Motor neuron (in vitro differentiated cells): ENCODE measurements at regions not wholly inside any gene's neighbourhood (a gene's known extent, or its start where the extent isn't known, plus 50 kb on each side); places are given as distances from the start of the nearest gene placed in this dataset.

ENCODE experiments used
- ATAC-seq, 8 experiments: fragments of 200-7000 bp; cut with Tn5 transposase; replicated peaks in 6 of 8; 2 replicates each; pipeline ENCODE4 v1.8.0; 2021; ENCODE audit warnings: mild to moderate bottlenecking in 8 of 8, moderate library complexity in 8 of 8
- H3K27ac ChIP-seq, 2 donors: fragments of 250-450 bp; sonication (Bioruptor Pico); 2 replicates each; pipeline ENCODE4 v1.9.0; 2021; ENCODE audit warnings: antibody characterized with exemption in 2 of 2, mild to moderate bottlenecking in 2 of 2, moderate library complexity in 1 of 2
- H3K4me1 ChIP-seq, 2 donors: fragments of 250-450 bp; sonication (Bioruptor Pico); replicated peaks in 1 of 2; 2 replicates each; pipeline ENCODE4 v1.6.1; 2021; ENCODE audit warnings: antibody characterized with exemption in 2 of 2, mild to moderate bottlenecking in 2 of 2, moderate library complexity in 1 of 2
- H3K4me3 ChIP-seq, 5 donors: fragments of 250-450 bp; sonication (Bioruptor Pico); 2 replicates each; pipeline ENCODE4 v1.9.0; 2021; ENCODE audit warnings: antibody characterized with exemption in 5 of 5, mild to moderate bottlenecking in 5 of 5, moderate library complexity in 4 of 5
- WGBS, 10 experiments: fragments of 450-650 bp; shearing (Covaris generic); methylation state at CpG; one replicate each; pipeline ENCODE4 v1.0.0; 2022; 5-methylcytosine and 5-hydroxymethylcytosine counted together
- in situ Hi-C, 9 experiments: fragments of 400-800 bp; cut with MboI; loops; one replicate each; pipeline ENCODE4 v1.15.0; 2021; ENCODE audit warnings: low sequenced_read_pairs in 9 of 9, low pct_unique_long_range_greater_than_20kb in 2 of 9; ENCODE audit not compliant: unreplicated experiment in 9 of 9

DNA sequence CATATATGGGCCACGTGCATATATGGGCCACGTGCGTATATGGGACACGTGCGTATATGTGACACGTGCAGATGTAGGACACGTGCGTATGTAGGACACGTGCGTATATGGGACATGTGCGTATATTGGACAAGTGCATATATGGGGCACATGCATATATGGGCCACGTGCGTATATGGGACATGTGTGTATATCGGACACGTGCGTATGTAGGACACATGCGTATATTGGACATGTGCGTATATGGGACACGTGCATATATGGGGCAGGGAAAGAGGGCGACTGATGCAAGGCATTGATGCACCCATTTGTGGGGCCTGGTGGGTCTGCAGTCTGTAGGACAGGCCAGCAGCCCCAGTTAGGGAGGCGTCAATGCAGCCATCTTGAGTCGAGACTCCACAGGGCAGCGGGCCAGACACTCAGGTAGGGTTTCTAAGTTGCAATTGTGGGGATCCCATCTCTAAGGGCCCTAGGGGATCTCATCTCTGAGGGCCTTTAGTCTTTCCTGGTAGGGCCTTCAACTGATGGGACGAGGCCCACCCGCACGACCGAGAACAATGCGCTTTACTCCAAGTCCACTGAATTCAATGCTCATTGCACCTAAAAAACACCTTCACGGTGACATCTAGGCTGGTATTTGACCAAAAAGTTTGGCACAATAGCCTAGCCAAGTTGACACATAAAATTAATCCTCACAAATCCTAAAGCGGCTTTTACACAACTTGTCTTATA is 92.3 kb upstream of the ZNF516 start:
- Histone ChIP-seq H3K4me3 (no peak overlapping the region), H3K4me1 (peaks cover 13 to 16% of the 10 kb centered on the region in 2 donors), H3K27ac (no peak overlapping the region)
- WGBS, 10 experiments = 90 to 97% (median 93%) methylated on average over 2 to 21 of the region's 30 CpGs
- in situ Hi-C loops = no loop called here
- ATAC-seq = no peak

DNA sequence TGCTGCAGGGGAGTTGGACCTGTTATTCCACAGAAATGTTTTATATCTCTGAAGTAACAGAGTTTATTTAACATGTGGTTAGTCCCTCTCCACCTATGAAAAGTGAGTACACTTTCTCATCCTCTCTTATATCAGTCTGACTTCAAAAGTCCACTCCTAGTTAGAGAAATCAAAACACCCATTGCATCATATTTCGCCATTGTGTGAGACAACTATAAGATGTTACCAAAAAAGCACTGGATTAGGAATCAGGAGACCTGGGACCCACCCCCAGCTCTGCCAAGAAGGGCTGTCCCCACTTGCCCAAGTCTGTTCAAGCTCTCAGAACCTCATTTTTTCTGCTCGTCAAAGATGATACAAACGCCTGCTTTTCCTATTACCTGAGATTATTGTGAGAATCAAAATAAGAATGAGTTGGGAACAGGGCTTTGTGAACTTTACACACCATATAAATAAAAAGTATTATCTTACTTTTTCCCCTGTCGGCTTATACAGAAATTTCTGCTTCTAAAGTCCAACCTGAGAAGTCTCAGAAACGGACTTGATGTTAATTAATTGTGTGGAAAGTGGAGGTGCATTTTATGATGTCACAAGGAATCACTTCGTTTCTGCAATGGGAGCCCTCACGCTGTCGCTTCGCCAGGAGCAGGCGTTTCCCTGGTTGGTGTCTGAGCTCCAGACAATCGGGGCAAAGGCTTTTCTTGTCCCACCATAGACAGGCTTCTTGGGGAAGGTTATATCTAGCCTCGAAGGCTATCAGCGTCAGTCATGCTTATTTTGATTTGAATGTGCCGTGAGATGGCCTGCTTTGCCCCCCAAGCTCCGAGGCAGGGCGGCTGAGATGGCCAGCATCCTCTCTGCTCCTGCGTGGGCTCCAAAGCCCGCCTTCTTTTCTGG is 89.6 kb upstream of the ZNF516 start:
- no peak overlapping the region for H3K4me3 ChIP-seq
- WGBS, 10 experiments = 14 to 100% (median 77%) methylated on average over 1 to 16 of the region's 18 CpGs
- H3K4me1 ChIP-seq = peaks cover 13 to 14% of the 10 kb centered on the region in 2 donors
- no peak overlapping the region for H3K27ac ChIP-seq
- no peak for ATAC-seq
- in situ Hi-C loops = no loop called here

DNA sequence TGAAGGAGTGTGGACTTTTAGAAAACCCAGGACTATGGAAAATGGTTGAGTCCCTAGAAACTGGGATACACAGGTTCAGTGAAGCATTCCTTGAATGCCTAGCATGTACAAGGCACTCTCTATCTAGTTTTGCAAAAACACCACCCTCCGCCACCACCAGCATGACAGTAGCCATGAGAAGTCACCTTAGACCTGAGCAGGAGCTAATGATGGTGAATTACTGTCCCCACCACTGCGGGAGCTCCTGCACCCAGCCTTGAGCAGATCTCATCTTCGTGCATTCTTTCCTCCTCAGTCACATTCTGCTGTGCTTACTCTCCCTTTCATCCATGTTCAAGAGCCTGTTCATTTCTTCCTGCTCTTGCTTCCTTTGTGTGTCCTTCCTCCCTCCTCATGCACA is 86.2 kb upstream of the ZNF516 start:
- no peak for ATAC-seq
- in situ Hi-C loops = no loop called here
- H3K27ac ChIP-seq = no peak overlapping the region
- WGBS, 10 experiments = 40 to 100% (median 82%) methylated on average over 1 to 2 of the region's 3 CpGs; no CpG with 5 or more reads in 1 of the 10 experiments
- no peak overlapping the region for H3K4me3 ChIP-seq
- no peaks in the 10 kb centered on the region for H3K4me1 ChIP-seq

DNA sequence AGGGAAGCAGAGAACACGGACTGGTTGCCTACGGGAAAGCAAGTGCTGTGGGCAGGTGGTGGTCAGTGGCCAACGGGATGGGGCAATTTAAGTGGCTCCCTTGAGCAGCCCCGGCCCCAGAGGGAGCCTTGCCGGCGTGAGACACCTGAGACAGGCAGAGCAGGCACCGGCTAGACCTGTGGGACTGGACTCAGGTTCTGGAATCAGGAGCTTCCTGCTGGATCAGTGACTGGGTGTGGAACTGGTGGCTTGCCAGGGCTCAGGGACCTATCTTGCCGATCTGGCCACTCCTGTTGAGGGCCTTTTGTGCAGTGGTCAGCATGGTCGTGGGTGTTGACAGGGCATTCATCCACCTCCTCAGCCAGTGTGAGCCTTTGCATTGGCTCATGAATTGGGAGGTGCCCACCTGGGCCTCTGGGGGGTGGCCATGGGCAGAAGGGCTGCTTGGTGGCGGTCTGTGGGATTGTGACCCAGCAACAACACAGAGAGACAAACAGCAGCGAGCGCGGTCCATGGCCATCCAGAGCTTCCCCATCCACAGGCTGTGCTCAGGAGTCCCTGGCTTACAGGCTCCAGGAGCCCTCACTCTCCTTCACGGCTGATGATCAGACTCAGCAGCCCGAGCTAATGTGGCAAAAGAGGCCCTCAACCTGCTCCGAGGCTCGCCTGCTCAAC is 85.4 kb upstream of the ZNF516 start:
- H3K27ac ChIP-seq = no peak overlapping the region
- H3K4me3 ChIP-seq = no peak overlapping the region
- H3K4me1 ChIP-seq = no peaks in the 10 kb centered on the region
- WGBS, 10 experiments = 75 to 100% (median 88%) methylated on average over 2 to 9 of the region's 17 CpGs; no CpG with 5 or more reads in 4 of the 10 experiments
- no peak for ATAC-seq
- in situ Hi-C loops = no loop called here

DNA sequence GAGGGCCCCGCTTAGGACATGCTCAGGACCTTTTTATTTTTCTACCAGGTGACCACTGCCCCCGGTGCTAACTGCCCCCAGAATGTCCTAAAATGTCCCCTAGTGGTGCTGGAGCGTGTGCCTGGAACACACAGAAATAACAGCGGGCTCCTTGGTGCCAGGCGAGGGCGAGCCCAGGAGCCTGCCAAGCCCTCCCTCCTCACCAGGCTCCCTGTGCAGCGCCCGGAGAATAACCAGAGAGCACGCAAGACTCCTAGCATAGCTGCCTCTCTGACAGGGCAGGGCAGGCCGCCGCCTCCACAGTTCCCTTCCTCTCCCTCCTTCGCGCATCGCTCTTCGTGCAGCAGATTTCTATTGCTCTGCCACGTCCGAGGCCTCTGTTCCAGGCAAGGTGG is 84.3 kb upstream of the ZNF516 start:
- in situ Hi-C loops = no loop called here
- H3K4me3 ChIP-seq = no peak overlapping the region
- no peaks in the 10 kb centered on the region for H3K4me1 ChIP-seq
- no peak overlapping the region for H3K27ac ChIP-seq
- 90 to 100% (median 98%) methylated on average over 1 to 6 of the region's 17 CpGs; no CpG with 5 or more reads in 6 of the 10 experiments for WGBS, 10 experiments
- ATAC-seq = no peak

DNA sequence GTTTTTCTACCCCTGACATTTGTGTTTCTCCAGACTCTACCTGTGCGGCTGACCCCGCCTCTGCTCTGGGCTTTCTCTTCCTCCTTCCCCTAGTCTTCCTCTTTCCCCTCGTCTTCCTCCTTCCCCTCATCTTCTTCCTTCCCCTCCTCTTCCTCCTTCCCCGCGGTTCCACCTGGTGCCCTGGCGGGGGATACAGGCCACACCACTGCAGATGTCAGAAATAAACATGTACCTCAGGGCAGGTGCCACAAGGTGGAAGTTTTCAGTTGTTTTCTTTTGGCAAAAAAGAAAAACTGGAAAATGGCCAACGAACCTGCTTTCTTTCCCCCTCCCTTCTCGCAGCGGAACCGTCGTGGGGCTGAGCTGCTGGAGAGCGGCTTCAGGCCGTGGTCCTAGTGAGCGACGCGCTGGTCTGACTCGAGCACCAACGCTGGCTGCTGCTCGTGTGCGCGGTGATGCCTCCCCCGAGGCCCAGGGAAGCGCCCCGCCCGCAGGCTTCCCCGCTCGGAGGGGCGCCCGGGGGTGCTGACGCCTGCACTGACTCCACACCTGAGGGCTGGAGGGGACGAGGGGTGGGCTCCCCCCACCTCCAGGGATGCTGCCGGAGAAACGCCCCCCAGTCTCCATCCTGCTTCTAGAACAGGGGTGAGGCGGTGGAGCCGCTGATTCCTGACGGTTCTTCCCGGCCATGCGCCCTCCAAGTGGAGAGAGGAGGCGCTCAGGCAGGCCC is 83.7 kb upstream of the ZNF516 start:
- Histone ChIP-seq H3K4me3 (no peak overlapping the region), H3K27ac (no peak overlapping the region), H3K4me1 (no peaks in the 10 kb centered on the region)
- ATAC-seq = peak in 2 of 8 experiments; percentile 22 to 25
- in situ Hi-C loops = no loop called here
- 40 to 100% (median 92%) methylated on average over 1 to 6 of the region's 39 CpGs; no CpG with 5 or more reads in 4 of the 10 experiments for WGBS, 10 experiments

DNA sequence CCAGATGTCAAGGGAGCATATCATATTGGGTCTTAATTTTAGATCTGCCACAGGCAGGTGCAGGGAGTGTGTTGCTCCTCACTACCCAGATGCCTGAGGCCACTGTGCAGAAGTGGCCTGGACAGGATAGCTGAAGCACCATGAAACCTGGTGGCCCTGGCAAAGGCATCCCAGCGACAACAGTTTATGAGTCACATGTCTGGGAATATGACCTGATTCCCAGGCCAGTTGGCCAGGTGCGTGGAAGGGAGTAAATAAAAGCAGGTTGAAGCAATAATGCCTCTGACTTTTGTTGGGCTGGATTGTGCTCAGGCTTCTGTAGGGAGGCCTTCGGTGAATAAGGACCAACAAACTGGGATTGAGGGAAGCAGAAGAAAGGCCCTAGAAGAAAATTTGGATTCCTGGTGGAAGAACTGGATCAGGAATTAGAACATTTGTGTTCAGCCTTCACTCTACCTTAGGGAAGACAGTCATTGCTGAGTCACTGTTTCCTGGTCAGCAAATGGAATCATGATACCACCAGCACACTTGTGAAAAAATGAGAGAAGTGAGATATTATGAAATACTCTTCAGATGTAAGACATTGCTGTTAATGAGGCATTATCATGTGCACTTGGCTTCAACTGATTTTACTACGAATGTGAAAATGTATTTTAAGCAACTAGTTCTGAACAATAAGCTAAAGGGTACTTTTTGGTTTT is 78.4 kb upstream of the ZNF516 start:
- Histone ChIP-seq H3K4me3 (no peak overlapping the region), H3K4me1 (peaks cover 0 to 4% of the 10 kb centered on the region in 2 donors), H3K27ac (no peak overlapping the region)
- 20 to 100% (median 85%) methylated on average over 1 to 4 of the region's 4 CpGs for WGBS, 10 experiments
- in situ Hi-C loops = no loop called here
- ATAC-seq = peak in 2 of 8 experiments; percentile 36 to 62

DNA sequence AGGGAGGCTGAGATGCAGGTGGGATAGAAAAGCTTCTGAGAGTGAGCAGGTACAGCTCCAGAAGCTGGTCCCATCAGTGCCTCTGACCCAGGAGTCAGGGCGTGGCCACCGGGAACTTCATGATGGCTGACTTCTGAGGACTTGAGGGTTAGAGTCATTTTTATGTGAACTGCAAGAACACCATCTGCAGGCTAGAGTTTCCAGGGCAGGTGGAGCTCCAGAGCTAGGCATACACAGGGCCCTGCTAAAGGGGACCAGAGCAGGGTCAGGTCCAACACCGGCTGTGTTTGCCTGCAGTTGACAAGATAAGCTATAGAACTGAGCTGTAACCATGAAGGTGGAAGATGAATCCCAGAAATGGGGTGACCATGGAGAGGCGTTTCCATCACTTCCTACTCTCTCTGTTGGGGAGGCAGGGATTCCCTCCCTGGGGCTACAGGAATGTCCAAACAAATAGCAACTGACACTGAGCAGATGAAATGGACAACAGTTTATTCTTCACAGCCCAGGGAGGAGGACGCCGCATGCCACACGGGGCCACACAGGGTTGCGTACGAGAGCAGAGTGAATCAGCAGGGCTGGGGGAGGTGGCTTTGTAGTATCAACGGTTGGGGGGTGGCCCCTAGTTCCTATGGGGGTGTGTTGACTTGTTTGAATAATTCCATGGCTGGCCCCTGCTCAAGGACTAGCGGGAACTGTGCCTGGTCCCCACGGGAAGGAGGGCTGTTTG is 77.6 kb upstream of the ZNF516 start:
- peak in 3 of 8 experiments; percentile 40 to 82 (median 51) for ATAC-seq
- Histone ChIP-seq H3K27ac (no peak overlapping the region), H3K4me1 (peaks cover 0 to 4% of the 10 kb centered on the region in 2 donors), H3K4me3 (no peak overlapping the region)
- 40 to 100% (median 92%) methylated on average over 1 to 4 of the region's 12 CpGs; no CpG with 5 or more reads in 3 of the 10 experiments for WGBS, 10 experiments
- in situ Hi-C loops = no loop called here

DNA sequence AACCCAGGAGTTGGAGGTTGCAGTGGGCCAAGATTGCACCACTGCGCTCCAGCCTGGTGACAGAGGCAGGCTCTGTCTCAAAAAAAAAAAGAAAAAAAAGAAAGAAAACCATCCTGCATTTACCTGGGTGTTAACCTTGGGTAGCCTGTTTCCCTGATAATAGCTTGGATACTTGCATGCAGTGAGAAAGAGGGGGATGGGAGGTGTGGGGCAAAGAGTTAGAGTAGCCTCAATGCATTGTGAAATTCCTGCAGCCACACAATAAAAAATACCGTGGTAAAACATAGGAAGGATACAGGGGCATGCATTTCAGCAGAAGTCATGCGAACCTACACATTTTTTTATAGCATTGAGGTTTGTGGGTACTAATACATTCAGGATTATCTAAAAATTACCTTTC is 76.6 kb upstream of the ZNF516 start:
- Histone ChIP-seq H3K27ac (no peak overlapping the region), H3K4me3 (no peak overlapping the region), H3K4me1 (peaks cover 0 to 4% of the 10 kb centered on the region in 2 donors)
- ATAC-seq = no peak
- in situ Hi-C loops = no loop called here
- WGBS, 10 experiments = 50 to 94% (median 80%) methylated on average over 1 to 3 of the region's 3 CpGs; no CpG with 5 or more reads in 1 of the 10 experiments

DNA sequence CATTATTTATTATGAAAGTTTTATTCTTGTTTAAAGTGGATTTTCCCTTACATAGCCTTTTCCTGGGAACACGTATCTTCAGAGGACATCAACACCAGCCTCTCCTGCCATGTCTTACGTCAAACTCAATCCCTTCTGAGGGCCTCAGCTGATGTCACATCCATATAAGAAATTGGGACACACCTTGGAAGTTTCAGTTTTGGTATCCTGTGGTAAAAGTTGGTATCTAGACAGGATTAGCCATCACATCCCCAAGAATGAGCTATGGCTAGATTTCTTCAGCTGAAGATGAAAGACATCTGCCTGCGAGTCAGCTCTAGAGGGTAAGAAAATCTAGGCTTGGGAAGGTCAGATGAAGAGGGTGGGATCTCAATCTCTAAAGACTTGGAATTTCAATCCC is 75.8 kb upstream of the ZNF516 start:
- in situ Hi-C loops = no loop called here
- no peak overlapping the region for H3K27ac ChIP-seq
- 80 to 100% (median 96%) methylated on average over 1 to 3 of the region's 3 CpGs; no CpG with 5 or more reads in 1 of the 10 experiments for WGBS, 10 experiments
- peaks cover 0 to 4% of the 10 kb centered on the region in 2 donors for H3K4me1 ChIP-seq
- H3K4me3 ChIP-seq = no peak overlapping the region
- no peak for ATAC-seq

DNA sequence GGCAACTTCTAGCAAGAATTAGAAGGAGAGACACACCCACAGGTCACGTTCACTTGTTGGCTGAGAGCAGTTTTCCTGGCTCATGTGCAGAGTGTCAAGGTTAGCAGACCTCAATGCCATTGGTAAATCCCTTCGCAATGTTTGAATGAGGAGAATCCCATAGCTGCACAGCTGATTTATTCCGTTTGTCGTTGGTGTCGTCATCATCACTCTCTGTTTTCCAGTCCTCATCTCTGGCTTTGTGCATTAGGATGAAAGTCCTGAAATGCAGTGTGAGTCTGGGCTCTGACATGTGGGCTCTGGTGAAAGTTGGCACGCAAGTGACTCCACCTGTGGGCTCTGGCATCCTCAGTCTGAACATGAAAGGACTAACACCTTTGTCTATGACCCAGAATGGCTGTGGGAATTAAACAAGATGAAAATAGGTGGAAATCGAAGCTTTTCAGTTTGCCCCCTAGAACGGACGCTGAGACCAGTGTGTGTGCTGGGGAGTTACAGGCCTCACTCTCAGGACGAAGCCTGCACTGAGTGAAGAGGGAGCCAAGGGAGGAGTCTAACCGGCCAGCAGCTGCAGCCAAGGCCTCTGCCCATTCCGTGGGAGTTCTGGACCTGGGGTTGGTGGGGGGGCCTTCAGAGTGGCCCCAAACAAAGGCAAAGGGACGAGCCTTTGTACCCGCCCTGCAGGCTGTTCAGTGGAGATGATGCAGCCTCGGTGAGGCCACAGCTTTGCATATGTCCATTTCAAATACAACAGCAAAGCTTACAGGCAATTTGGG is 74.8 kb upstream of the ZNF516 start:
- in situ Hi-C loops = no loop called here
- Histone ChIP-seq H3K27ac (no peak overlapping the region), H3K4me3 (no peak overlapping the region), H3K4me1 (peaks cover 4 to 6% of the 10 kb centered on the region in 2 donors)
- 40 to 100% (median 81%) methylated on average over 2 to 10 of the region's 15 CpGs; no CpG with 5 or more reads in 2 of the 10 experiments for WGBS, 10 experiments
- peak in 4 of 8 experiments; percentile 5 to 80 (median 59) for ATAC-seq
